Ovary (tissue), 7 donors: ENCODE measurements at regions not wholly inside any gene's neighbourhood (a gene's known extent, or its start where the extent isn't known, plus 50 kb on each side); places are given as distances from the start of the nearest gene placed in this dataset.

Experiments used
- DNase-seq, 5 donors: peaks; one replicate each; pipeline ENCODE4 v3.0.0-alpha.2; 2019 to 2020
- H3K27ac ChIP-seq, 2 donors: fragments of 200-600 bp; one replicate each; pipeline versions ENCODE4 v1.5.1 to v1.8.0; 2019 to 2022
- H3K27me3 ChIP-seq: fragments of 200-600 bp; one replicate; pipeline ENCODE4 v1.8.0; 2022
- H3K36me3 ChIP-seq: fragments of 200-600 bp; sonication (generic); one replicate; pipeline ENCODE4 v1.5.1; 2019
- H3K4me1 ChIP-seq: one replicate; pipeline ENCODE4 v1.8.1; 2013; ENCODE audit warnings: mild to moderate bottlenecking, moderate library complexity; ENCODE audit not compliant: insufficient read depth
- H3K4me3 ChIP-seq: fragments of 200-600 bp; sonication (generic); one replicate; pipeline ENCODE4 v1.5.1; 2017
- H3K9me3 ChIP-seq, 2 donors: fragments of 200-600 bp in 1 of 2; sonication (generic) in 1 of 2; one replicate each; pipeline versions ENCODE4 v1.5.1 to v1.8.1; 2013 to 2019; ENCODE audit warnings: mild to moderate bottlenecking in 1 of 2, moderate library complexity in 1 of 2
- EP300 ChIP-seq: sonication (generic); formaldehyde crosslinking; IDR thresholded peaks from one replicate; pipeline ENCODE4 v1.6.1; 2017; ENCODE audit warnings: antibody characterized with exemption
- POLR2A ChIP-seq: fragments of 450-650 bp; IDR thresholded peaks from one replicate; pipeline ENCODE4 v1.6.1; 2017; ENCODE audit warnings: antibody characterized with exemption, mild to moderate bottlenecking, moderate library complexity
- WGBS, 3 donors: extraction: QIAGEN DNeasy Blood & Tissue Kit in 1 of 3; methylation state at CpG; one replicate each; pipeline versions ENCODE4 v1.1.5 to v1.1.7; 2013 to 2017; 5-methylcytosine and 5-hydroxymethylcytosine counted together
- intact Hi-C, 4 donors: fragments of 100-400 bp; cut with DNase I; formaldehyde crosslinking; loops; one replicate each; pipeline versions ENCODE4 v1.11.0 to v1.15.1; 2022 to 2023
- TF ChIP-seq, protein P1 (sequence below), 3 donors: fragments of 450-650 bp in 2 of 3; fragments of 200-600 bp in 1 of 3; IDR thresholded peaks; one replicate each; pipeline versions ENCODE4 v1.5.1 to v1.8.0; 2016 to 2022; ENCODE audit warnings: antibody characterized with exemption in 3 of 3, mild to moderate bottlenecking in 1 of 3
- donor health status: DM: no; HTN: no; CAD: no; lungs with moderate emphysema.
- donor health status: DM: no; HTN: no; CAD: no.
- donor health status: Bipolar disorder and iron deficiency.
- donor health status: DM: no; HTN: no; CAD: no.
- donor health status: DM: yes; HTN: yes; CAD: no.

DNA sequence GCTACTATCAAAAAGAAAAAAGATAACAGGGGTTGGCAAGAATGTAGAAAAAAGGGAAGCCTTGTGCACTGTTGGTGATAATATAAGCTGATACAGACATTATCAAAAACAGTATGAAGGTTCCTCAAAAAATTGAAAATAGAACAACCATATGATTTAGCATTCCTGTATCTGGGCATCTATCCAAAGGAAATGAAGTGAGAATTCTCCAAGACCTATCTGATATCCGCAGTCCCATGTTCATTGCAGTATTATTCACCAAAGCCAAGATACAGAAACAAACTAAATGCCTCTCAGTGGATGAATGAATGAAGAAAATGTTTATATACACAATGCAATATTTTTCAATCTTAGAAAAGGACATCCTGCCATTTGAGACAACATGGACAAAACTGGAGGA is 1943.3 kb downstream of the MAT2B start:
- intact Hi-C loops, result loop anchor here in 1 of 4 donors (5.0 kb wide), 1 partner anchor 1614 kb away; no protein-coding TSS in a partner anchor
- DNase-seq, result no peak
- TF ChIP-seq EP300 (no peak), POLR2A (no peak)
- TF ChIP-seq, protein P1, sequence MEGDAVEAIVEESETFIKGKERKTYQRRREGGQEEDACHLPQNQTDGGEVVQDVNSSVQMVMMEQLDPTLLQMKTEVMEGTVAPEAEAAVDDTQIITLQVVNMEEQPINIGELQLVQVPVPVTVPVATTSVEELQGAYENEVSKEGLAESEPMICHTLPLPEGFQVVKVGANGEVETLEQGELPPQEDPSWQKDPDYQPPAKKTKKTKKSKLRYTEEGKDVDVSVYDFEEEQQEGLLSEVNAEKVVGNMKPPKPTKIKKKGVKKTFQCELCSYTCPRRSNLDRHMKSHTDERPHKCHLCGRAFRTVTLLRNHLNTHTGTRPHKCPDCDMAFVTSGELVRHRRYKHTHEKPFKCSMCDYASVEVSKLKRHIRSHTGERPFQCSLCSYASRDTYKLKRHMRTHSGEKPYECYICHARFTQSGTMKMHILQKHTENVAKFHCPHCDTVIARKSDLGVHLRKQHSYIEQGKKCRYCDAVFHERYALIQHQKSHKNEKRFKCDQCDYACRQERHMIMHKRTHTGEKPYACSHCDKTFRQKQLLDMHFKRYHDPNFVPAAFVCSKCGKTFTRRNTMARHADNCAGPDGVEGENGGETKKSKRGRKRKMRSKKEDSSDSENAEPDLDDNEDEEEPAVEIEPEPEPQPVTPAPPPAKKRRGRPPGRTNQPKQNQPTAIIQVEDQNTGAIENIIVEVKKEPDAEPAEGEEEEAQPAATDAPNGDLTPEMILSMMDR (IDR thresholded peaks at IDR 0.05), result no peak
- H3K4me3 ChIP-seq, result no peak overlapping the region
- H3K36me3 ChIP-seq, result no peaks in the 10 kb centered on the region
- H3K27me3 ChIP-seq, result no peaks in the 10 kb centered on the region
- H3K9me3 ChIP-seq, result no peaks in the 10 kb centered on the region
- 79 to 86% (median 82%) methylated on average over 1 of the region's 1 CpG for WGBS, 3 donors
- no peak overlapping the region for H3K27ac ChIP-seq
- H3K4me1 ChIP-seq, result no peaks in the 10 kb centered on the region

- H3K4me1 ChIP-seq, result no peaks in the 10 kb centered on the region
- no peaks in the 10 kb centered on the region for H3K36me3 ChIP-seq
- TF ChIP-seq POLR2A, result no peak
- no peak for TF ChIP-seq EP300
- TF ChIP-seq, protein P1 (IDR thresholded peaks at IDR 0.05), result no peak
- no peak overlapping the region for H3K27ac ChIP-seq
- DNase-seq, result no peak
- intact Hi-C loops, result no loop called here
- 42 to 43% (median 42%) methylated on average over 5 of the region's 5 CpGs for WGBS, 3 donors
- H3K9me3 ChIP-seq, result no peaks in the 10 kb centered on the region
- H3K27me3 ChIP-seq, result no peaks in the 10 kb centered on the region
- H3K4me3 ChIP-seq, result no peak overlapping the region
Observed at GRCh38 chr5:165457859-165458481, 1952.6 kb downstream of the MAT2B start.

DNA sequence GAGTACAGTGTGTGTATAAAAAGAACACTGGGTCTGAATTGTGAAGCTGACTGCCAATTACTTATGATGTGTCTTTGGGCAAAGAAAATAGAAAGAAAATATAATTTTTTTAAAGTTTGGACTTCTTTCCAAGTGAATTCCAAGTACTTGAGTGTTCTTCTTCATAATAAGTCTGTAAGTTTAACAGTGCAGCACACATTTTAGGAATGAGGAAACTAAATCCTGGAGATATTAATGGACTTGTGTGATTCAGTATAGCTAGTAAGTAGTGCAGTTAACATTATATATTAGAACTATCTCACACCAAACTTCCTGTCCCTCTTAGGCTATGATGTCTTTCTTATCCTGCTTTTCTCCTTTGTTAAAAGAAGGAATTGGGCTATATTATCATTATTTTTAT is 1953.8 kb downstream of the MAT2B start:
- DNase-seq, result no peak
- TF ChIP-seq, protein P1 (IDR thresholded peaks at IDR 0.05), result no peak
- TF ChIP-seq EP300 (no peak), POLR2A (no peak)
- Histone ChIP-seq H3K36me3 (no peaks in the 10 kb centered on the region), H3K4me1 (no peaks in the 10 kb centered on the region), H3K27me3 (no peaks in the 10 kb centered on the region), H3K9me3 (no peaks in the 10 kb centered on the region), H3K27ac (no peak overlapping the region), H3K4me3 (no peak overlapping the region)
- intact Hi-C loops, result no loop called here

DNA sequence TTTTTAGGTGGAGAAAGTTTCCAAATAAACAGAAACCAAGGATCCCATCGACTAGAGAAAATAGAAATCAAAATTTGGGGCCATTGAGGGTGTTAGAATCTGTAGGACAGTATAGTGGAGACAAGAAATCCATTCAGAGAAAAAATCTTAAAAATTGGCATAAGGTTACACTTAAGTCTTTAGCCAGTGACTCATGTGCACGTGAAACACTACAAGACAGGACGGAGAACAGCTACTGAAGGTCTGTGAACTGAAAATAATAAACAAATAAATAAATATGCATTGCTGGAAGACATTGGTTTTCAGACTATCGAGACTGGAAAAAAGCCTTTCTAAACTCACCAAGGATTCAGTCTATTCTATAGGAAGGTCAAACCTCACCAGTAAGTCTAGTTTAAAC is 1955.5 kb downstream of the MAT2B start:
- Histone ChIP-seq H3K4me3 (no peak overlapping the region), H3K27me3 (no peaks in the 10 kb centered on the region), H3K27ac (no peak overlapping the region), H3K36me3 (no peaks in the 10 kb centered on the region), H3K4me1 (no peaks in the 10 kb centered on the region), H3K9me3 (no peaks in the 10 kb centered on the region)
- TF ChIP-seq POLR2A (no peak), EP300 (no peak)
- TF ChIP-seq, protein P1 (IDR thresholded peaks at IDR 0.05), result no peak
- intact Hi-C loops, result no loop called here
- DNase-seq, result no peak
- WGBS, 3 donors, result 70 to 82% (median 75%) methylated on average over 4 of the region's 4 CpGs
